ENCODE measurements at regions not wholly inside any gene's neighbourhood (a gene's known extent, or its start where the extent isn't known, plus 50 kb on each side); places are given as distances from the start of the nearest gene placed in this dataset.

DNA sequence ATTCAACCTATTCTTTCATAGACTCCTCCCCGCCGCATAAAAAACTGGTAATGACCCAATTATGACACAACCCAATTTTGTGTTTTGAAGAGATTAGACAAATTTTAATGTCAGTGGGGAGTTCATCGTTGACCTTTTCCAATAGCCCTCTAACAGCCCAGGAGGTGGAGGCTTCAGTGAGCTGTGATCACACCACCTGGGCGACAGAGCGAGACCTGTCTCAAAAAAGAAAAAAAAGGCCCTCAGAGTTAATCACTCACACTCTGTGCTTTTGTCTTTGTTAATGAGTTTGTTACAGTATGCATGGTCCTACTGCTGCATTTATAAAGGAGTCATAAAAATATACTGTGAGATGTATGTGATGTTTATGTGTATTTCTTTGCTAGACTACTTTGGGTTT is 510.6 kb downstream of the CPS1 start:
- ATAC-seq (ENCODE audit: low read depth) (no peak), DNase-seq (no peak)
- no peaks in the 10 kb centered on the region for H3K4me1 Mint-ChIP-seq
- no peak overlapping the region for H3K4me3 Mint-ChIP-seq
- no peaks in the 10 kb centered on the region for H3K36me3 Mint-ChIP-seq (ENCODE audit: low read depth)
- POLR2A ChIA-PET, result no interaction called here
- no peak overlapping the region for H3K27ac Mint-ChIP-seq
- CTCF ChIA-PET, result no interaction called here
- no peak for TF ChIP-seq CTCF (IDR thresholded peaks at IDR 0.05)
- no peaks in the 10 kb centered on the region for H3K27me3 Mint-ChIP-seq
- H3K9me3 Mint-ChIP-seq, result no peaks in the 10 kb centered on the region
- intact Hi-C loops (cut with micrococcal nuclease), result no loop called here

- Mint-ChIP-seq H3K4me1 (no peaks in the 10 kb centered on the region), H3K36me3 (ENCODE audit: low read depth) (no peaks in the 10 kb centered on the region), H3K27ac (no peak overlapping the region), H3K9me3 (no peaks in the 10 kb centered on the region), H3K27me3 (no peaks in the 10 kb centered on the region), H3K4me3 (no peak overlapping the region)
- intact Hi-C loops (cut with micrococcal nuclease), result no loop called here
- no peak for ATAC-seq (ENCODE audit: low read depth)
- POLR2A ChIA-PET, result no interaction called here
- DNase-seq, result no peak
- CTCF ChIA-PET, result no interaction called here
- TF ChIP-seq CTCF (IDR thresholded peaks at IDR 0.05), result no peak
Measured at GRCh38 chr2:211068108-211068780, 511.8 kb downstream of the CPS1 start.

GRCh38 chr2:211070547-211070946 is 514.1 kb downstream of the CPS1 start:
- Mint-ChIP-seq H3K9me3 (no peaks in the 10 kb centered on the region), H3K27ac (no peak overlapping the region), H3K27me3 (no peaks in the 10 kb centered on the region), H3K4me1 (no peaks in the 10 kb centered on the region), H3K4me3 (no peak overlapping the region), H3K36me3 (ENCODE audit: low read depth) (no peaks in the 10 kb centered on the region)
- ATAC-seq (ENCODE audit: low read depth) (no peak), DNase-seq (no peak)
- no peak for TF ChIP-seq CTCF (IDR thresholded peaks at IDR 0.05)
- ChIA-PET POLR2A (no interaction called here), CTCF (no interaction called here)
- intact Hi-C loops (cut with micrococcal nuclease), result no loop called here

DNA sequence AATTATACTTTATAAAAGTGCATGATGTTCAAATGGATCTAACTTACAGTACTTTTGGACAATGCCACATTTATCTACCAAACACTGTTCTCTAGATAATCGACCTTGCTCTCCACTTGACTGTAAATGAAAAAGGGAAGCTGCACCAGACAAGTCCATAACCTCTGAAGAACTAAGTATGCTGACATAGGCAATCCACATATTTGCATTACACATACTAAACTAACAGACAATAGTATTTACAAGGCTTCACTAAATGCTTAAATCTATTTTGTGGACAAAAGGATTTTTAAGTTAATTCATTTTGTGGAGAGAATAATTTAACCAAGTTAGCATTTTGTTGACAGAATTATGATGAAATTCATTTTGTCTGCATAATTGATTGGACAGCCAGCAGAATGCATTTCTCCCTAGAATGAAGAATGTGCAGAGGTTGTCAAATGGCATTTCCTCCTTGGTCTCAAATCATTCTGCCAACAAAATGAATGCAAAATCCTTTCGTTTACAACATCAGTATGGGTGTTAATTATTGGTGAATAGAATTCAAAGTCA is 520.9 kb downstream of the CPS1 start:
- Mint-ChIP-seq H3K9me3 (no peaks in the 10 kb centered on the region), H3K27me3 (no peaks in the 10 kb centered on the region), H3K27ac (no peak overlapping the region), H3K4me3 (no peak overlapping the region), H3K4me1 (no peaks in the 10 kb centered on the region), H3K36me3 (ENCODE audit: low read depth) (no peaks in the 10 kb centered on the region)
- DNase-seq (no peak), ATAC-seq (ENCODE audit: low read depth) (no peak)
- intact Hi-C loops (cut with micrococcal nuclease), result no loop called here
- CTCF ChIA-PET, result no interaction called here
- POLR2A ChIA-PET, result no interaction called here
- TF ChIP-seq CTCF (IDR thresholded peaks at IDR 0.05), result no peak

DNA sequence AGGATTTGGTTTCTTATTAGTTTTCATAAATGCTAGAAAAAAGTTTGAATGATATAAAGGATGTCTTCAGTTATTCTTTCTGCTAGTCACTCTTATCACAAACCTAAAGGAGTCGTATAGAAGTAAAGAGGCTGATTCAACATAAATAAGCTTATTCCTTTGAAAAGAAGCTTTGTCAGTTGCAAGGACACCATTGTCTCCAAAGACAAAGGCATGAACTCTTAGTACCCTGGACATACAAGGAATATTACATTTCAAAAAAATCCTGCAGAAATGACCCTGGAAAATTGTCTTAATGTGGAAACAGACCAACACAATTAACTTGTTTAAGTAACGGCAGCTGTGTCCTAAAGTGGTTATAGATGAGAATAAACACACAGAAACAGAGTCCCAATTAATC is 528.0 kb downstream of the CPS1 start:
- DNase-seq, result no peak
- POLR2A ChIA-PET, result no interaction called here
- Mint-ChIP-seq H3K27me3 (no peaks in the 10 kb centered on the region), H3K27ac (no peak overlapping the region), H3K4me3 (no peak overlapping the region), H3K4me1 (no peaks in the 10 kb centered on the region), H3K9me3 (no peaks in the 10 kb centered on the region), H3K36me3 (ENCODE audit: low read depth) (no peaks in the 10 kb centered on the region)
- CTCF ChIA-PET, result no interaction called here
- no peak for TF ChIP-seq CTCF (IDR thresholded peaks at IDR 0.05)
- ATAC-seq (ENCODE audit: low read depth), result no peak
- intact Hi-C loops (cut with micrococcal nuclease), result no loop called here

Data from activated B cell treated with CpG ODN at 0.5 μM for 24 hours (primary cell).